RWPE2 (cell line): ENCODE measurements at regions not wholly inside any gene's neighbourhood (a gene's known extent, or its start where the extent isn't known, plus 50 kb on each side); places are given as distances from the start of the nearest gene placed in this dataset.

Experiments used
- ATAC-seq: fragments of 200-7000 bp; cut with Tn5 transposase; 3 replicates; pipeline ENCODE4 v1.9.1; 2021; ENCODE audit warnings: low read depth
- DNase-seq: peaks from one replicate; pipeline ENCODE4 v3.0.0-alpha.2; 2020; ENCODE audit warnings: low spot score
- H3K27ac ChIP-seq: fragments of 450-650 bp; 2 replicates; pipeline ENCODE4 v1.5.1; 2017; ENCODE audit warnings: mild to moderate bottlenecking; ENCODE audit not compliant: poor library complexity, severe bottlenecking
- H3K27me3 ChIP-seq: fragments of 250-450 bp; sonication (Bioruptor Pico); 2 replicates; pipeline ENCODE4 v1.5.1; 2021; ENCODE audit warnings: mild to moderate bottlenecking, moderate library complexity; ENCODE audit not compliant: insufficient read depth, poor library complexity, severe bottlenecking
- H3K36me3 ChIP-seq: fragments of 250-450 bp; sonication (Bioruptor Pico); 2 replicates; pipeline ENCODE4 v1.5.1; 2020; ENCODE audit warnings: low read depth, mild to moderate bottlenecking, moderate library complexity
- H3K4me1 ChIP-seq: fragments of 250-450 bp; sonication (Bioruptor Pico); 2 replicates; pipeline ENCODE4 v1.5.1; 2021; ENCODE audit warnings: mild to moderate bottlenecking, moderate library complexity; ENCODE audit not compliant: insufficient read depth, poor library complexity, severe bottlenecking
- H3K4me3 ChIP-seq: fragments of 250-450 bp; sonication (Bioruptor Pico); 2 replicates; pipeline ENCODE4 v1.5.1; 2021; ENCODE audit warnings: mild to moderate bottlenecking, moderate library complexity; ENCODE audit not compliant: severe bottlenecking
- H3K9me3 ChIP-seq: fragments of 250-450 bp; sonication (Bioruptor Pico); 2 replicates; pipeline ENCODE4 v1.5.1; 2021; ENCODE audit warnings: mild to moderate bottlenecking, moderate library complexity; ENCODE audit not compliant: severe bottlenecking
- TF ChIP-seq, protein P1 (sequence below): fragments of 450-650 bp; IDR thresholded peaks from one replicate; pipeline ENCODE4 v1.5.1; 2017; ENCODE audit warnings: mild to moderate bottlenecking, moderate library complexity; ENCODE audit not compliant: poor library complexity, severe bottlenecking

DNA sequence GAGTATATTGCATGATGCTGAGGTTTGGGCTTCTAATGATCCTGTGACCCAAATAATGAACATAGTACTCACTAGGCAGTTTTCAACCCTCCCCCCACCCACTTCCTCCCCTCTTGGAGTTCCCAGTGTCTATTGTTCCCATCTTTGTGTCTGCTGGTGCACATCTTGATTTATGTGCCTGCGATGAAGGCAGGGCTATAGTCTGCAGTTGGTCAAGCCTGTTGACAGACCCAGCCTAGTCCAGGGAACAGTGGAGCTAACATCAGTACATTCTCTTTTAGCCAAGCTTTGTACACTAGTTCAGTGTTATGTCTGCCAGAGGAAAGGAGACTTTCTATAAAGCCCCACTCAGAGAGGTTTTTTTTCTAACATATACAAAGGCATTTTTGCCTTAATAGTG lies 287.6 kb downstream of the CPS1 start:
- H3K4me1 ChIP-seq = no peaks in the 10 kb centered on the region
- no peak overlapping the region for H3K4me3 ChIP-seq
- no peak for ATAC-seq
- TF ChIP-seq, protein P1, sequence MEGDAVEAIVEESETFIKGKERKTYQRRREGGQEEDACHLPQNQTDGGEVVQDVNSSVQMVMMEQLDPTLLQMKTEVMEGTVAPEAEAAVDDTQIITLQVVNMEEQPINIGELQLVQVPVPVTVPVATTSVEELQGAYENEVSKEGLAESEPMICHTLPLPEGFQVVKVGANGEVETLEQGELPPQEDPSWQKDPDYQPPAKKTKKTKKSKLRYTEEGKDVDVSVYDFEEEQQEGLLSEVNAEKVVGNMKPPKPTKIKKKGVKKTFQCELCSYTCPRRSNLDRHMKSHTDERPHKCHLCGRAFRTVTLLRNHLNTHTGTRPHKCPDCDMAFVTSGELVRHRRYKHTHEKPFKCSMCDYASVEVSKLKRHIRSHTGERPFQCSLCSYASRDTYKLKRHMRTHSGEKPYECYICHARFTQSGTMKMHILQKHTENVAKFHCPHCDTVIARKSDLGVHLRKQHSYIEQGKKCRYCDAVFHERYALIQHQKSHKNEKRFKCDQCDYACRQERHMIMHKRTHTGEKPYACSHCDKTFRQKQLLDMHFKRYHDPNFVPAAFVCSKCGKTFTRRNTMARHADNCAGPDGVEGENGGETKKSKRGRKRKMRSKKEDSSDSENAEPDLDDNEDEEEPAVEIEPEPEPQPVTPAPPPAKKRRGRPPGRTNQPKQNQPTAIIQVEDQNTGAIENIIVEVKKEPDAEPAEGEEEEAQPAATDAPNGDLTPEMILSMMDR = no peak
- H3K27ac ChIP-seq = no peak overlapping the region
- no peaks in the 10 kb centered on the region for H3K27me3 ChIP-seq
- no peaks in the 10 kb centered on the region for H3K36me3 ChIP-seq
- DNase-seq = no peak
- H3K9me3 ChIP-seq = no peaks in the 10 kb centered on the region

DNA sequence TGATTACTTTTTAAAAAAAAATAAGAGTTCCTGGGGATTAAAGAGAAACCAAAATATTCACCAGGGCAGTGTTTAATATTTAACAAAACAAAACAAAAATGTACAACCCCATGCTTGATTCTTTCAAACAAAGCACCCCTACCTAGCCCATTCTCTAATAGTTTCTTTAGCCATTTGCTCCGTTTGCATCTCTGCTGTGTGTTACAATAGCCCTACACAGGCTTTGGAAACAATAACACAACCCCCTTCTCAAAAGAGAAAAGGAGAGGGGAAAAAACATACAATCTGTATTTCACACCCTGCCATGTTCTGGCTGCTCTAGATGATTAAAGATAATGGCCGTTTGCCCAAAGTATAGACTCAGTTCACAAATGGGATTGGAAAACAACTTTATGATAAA lies 302.9 kb downstream of the CPS1 start:
- no peak overlapping the region for H3K27ac ChIP-seq
- no peaks in the 10 kb centered on the region for H3K4me1 ChIP-seq
- TF ChIP-seq, protein P1 = no peak
- H3K27me3 ChIP-seq = no peaks in the 10 kb centered on the region
- H3K9me3 ChIP-seq = no peaks in the 10 kb centered on the region
- ATAC-seq (no peak), DNase-seq (no peak)
- H3K36me3 ChIP-seq = no peaks in the 10 kb centered on the region
- no peak overlapping the region for H3K4me3 ChIP-seq

DNA sequence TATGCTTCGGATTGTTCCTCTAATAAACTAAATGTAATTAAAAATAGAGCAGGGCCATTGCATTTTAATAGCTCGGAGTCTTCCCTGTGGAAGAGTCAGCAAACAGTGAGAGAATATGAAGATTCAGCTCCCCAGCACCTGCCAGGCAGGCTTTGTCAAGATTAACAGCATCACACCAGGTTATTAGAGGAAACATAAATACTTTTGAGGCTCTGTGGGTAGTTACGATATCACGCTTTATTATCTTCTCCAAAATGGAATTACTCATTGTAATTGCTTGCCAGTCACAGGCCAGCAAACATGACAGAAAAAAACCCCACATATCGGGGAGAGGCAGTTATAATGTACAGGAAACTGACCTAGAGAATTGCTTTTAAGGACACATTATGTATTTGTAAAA lies 303.9 kb downstream of the CPS1 start:
- no peak overlapping the region for H3K27ac ChIP-seq
- no peaks in the 10 kb centered on the region for H3K9me3 ChIP-seq
- DNase-seq (no peak), ATAC-seq (no peak)
- no peaks in the 10 kb centered on the region for H3K36me3 ChIP-seq
- H3K4me1 ChIP-seq = no peaks in the 10 kb centered on the region
- no peak overlapping the region for H3K4me3 ChIP-seq
- TF ChIP-seq, protein P1 = no peak
- H3K27me3 ChIP-seq = no peaks in the 10 kb centered on the region

DNA sequence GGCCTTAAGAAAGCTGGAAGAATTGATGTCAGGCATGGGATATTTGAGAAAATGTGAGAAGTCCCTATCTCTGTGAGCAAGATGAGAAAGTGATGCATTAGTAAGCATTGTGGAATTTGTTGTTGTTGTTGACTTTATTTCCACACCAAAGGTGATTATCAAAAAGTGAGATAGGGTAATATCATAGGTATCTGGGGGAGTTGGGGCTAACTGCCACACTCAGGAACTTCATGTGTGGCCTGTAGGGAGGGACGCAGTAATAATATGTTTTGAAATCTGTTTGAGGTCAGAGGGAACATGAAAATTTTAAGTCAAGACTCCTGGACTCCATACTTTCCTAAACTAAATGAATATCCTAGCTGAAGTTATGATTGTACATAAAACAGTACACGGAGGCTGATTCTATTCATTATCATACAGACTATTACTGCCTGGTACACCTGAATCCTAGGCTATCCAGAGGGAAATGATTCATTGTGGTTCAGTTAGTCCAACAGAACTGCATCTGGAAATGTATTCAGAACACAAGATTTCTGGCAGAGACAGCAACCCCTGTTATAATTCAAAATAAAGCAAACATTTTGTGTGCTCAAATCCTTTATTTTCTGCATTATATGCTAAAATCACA lies 304.8 kb downstream of the CPS1 start:
- DNase-seq = no peak
- Histone ChIP-seq H3K27me3 (no peaks in the 10 kb centered on the region), H3K4me3 (no peak overlapping the region), H3K27ac (no peak overlapping the region), H3K9me3 (no peaks in the 10 kb centered on the region), H3K4me1 (no peaks in the 10 kb centered on the region), H3K36me3 (no peaks in the 10 kb centered on the region)
- TF ChIP-seq, protein P1 = no peak
- no peak for ATAC-seq

DNA sequence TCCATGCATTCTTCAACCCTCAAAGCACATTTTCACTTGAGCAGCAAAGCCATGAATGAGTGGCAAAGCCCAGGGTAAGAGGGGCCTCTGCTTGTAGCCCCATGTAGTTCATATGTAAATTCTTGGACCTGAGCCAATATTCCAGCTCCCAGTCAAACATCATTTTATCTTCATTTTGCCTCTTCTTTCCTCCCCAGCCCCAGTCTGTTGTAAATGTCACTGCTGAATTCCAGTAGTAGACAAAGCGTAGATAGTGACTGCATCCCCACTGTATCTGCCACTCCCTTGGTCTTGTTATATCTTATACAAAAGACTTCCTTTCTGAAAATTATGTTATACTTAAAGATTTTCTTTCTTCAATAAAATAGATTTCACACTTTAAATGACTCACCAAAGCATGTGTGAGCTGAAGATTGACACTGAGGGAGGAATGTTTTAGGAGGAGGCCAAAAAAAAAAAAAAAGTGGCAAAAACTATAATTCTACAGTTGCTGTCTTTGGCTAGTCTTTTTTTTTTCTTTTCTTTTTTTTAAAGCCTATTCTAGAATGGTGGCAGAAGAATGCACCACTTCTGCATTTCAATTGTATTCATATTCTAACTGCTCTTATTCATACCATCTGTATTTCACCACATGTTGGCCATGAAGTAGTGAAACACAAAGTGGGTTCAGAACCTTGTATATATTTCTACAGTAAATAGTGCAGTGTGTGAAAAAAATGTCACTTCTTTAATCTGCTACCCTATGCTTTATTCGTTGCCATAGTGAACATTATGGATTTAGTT lies 306.1 kb downstream of the CPS1 start:
- H3K27ac ChIP-seq = no peak overlapping the region
- ATAC-seq (no peak), DNase-seq (no peak)
- H3K4me1 ChIP-seq = no peaks in the 10 kb centered on the region
- no peaks in the 10 kb centered on the region for H3K9me3 ChIP-seq
- TF ChIP-seq, protein P1 = no peak
- H3K27me3 ChIP-seq = no peaks in the 10 kb centered on the region
- no peak overlapping the region for H3K4me3 ChIP-seq
- H3K36me3 ChIP-seq = no peaks in the 10 kb centered on the region
